ENCODE measurements at regions not wholly inside any gene's neighbourhood (a gene's known extent, or its start where the extent isn't known, plus 50 kb on each side); places are given as distances from the start of the nearest gene placed in this dataset.
"Not testable (repeated sequence)": the region's sequence is repeated elsewhere in the genome, so short reads cannot be mapped to it uniquely, and the experiment has no call there.

DNA sequence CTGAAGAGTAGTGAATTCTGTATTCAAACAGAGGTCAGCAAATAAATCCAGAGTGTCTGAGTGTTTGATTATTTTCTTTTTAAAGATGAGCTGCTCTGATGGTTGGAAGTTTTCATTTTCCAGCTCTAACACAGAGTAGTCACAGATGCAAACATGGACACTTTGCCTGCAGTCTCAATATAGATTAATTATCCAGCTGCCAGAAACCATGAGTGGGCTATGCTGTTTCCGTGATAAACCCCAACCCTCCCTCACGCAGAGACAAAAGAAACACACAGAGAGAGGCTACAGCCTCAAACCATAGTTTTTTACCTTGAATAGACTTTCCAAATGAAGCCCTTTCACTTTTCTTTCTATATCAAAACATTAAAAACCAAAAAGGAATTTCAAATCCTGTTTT lies 884.7 kb downstream of the DIAPH3 start:
- no peak for DNase-seq (ENCODE audit: low read depth)

DNA sequence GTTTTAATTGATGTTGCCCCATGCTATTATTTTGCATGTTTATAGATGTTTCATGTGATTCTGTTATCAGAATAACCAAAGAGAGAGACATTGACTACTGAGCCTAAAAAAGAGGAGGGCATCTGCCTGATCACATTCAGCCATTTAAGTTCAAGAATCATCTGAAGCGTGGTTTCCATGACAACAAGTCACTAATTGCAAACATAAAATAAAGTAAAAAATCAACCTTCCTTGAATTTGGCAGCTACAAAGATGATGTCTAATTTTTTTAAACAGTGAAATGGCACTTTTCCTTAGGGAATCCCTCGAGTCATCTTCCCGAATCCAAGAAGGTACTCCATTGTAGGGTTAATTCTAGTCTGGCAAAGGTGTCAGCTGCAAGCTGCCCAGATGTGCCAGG lies 884.2 kb downstream of the DIAPH3 start:
- no peak for DNase-seq (ENCODE audit: low read depth)

DNA sequence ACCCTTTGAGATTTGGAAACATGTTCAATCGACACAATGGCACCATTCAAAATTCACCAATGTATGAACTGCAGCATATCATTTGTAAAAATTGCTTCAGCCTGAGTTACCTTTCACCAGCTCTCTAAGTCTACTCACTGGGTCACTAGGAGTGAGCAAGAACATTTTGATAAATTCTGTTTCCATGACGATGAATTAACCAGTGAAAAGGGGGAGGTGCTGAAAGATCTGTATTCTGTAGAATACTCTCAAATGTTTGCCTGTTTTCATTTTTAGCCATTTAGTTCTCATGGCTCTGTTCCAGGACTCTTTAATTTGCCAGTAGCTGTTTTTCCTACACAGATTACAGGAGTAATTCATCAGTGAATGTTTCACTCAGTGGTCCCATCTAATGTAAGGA lies 883.4 kb downstream of the DIAPH3 start:
- no peak for DNase-seq (ENCODE audit: low read depth)

DNA sequence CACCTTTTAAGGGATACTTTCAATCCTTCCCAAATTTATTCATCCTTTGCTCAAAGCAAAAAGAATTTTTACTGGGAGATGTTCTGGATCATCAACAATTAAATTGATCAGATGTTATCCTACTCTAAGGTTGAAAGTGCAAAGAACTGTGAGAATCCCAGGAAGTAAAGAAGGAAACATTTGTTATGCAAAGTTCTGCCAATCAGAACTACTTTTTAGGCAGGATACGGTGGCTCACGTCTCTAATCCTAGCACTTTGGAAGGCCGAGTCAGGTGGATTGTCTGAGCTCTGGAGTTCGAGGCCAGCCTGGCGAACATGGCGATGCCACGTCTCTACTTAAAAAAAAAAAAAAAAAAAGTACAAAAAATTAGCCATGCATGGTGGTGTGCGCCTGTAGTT lies 882.3 kb downstream of the DIAPH3 start:
- DNase-seq (ENCODE audit: low read depth), result no peak

DNA sequence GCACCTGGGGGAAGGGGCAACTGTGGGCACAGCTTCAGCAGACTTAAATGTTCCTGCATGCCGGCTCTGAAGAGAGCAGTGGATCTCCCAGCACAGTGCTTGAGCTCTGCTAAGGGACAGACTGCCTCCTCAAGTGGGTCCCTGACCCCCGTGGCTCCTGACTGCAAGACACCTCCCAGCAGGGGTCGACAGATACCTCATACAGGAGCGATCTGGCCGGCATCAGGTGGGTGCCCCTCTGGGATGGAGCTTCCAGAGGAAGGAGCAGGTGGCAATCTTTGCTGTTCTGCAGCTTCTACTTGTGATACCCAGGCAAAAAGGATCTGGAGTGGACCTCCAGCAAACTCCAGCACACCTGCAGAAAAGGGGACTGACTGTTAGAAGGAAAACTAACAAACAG lies 871.5 kb downstream of the DIAPH3 start:
- not testable (repeated sequence) for DNase-seq (ENCODE audit: low read depth)

DNA sequence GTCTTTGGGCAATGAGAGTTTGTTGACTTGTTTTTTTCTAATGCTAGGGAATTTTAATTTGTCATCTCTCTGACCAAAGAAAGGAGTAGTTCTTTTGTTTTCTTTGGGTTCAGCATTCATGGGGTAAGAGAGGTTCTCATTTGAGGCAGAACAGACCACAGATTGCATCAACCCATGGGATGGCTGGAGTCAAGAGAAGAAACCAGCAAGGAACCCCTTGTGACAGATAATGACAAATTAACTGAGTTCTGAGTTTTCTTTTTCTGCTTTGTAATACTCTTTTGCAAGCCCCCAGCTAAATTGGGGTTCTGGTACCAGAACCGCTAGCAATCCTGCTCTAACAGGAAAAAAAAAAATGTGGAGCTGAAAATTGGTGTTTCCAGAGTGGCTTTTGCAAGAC lies 864.1 kb downstream of the DIAPH3 start:
- no peak for DNase-seq (ENCODE audit: low read depth)

DNA sequence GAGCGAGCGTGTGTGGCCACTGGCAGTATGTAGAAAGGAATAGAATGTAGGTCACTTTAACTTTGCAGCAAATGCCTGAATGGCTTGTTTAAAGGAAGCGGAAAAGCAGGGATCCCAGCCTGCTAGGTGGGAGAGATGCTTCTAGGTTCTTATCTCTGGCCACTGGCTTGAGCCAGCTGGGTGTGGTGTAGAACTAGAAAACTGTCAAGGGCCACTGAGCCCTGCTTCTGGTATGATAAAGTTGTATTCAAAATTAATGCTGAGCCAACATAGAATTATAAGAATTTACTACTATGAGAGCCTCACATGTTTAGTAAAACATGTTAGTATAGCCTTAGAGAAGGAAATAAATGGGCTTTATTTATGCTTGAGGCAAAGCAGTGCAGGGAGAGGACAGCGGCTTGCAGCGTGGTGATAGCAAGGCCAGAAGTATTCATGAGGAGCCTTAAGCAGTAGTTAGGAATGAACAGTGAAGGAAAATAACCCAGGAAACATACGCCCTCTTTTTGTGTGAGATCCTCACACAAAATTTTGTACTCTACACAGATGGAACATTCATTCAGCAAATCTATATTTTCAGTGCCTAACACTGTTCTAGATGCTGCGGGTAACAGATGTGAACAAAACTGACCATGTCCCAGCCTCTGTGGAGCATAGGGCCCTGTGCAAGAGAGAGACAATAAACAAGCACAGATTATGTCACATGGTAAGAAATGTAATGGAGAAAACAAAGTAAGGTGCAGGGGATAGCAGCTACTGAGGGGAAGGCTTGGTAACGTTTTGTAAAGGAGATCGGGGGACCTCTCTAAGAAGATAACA lies 863.2 kb downstream of the DIAPH3 start:
- no peak for DNase-seq (ENCODE audit: low read depth)

DNA sequence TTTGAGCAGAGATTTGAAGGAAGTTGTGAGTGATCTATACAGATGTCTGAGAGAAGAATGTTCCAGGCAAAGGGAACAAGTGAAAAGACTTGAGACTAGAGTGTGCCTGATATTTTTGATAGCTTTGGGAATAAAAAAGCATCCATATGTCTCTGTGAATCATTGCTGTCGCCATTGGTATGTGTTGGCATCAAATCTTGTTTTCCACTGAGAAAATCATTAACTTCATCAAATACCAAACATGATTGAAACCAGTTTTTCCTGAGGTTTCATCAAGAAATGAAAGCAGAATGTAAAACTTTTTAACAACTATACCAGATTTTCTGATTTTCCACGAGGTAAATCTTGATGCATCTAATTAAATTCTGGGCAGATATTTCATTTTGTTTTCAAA lies 862.6 kb downstream of the DIAPH3 start:
- no peak for DNase-seq (ENCODE audit: low read depth)

DNA sequence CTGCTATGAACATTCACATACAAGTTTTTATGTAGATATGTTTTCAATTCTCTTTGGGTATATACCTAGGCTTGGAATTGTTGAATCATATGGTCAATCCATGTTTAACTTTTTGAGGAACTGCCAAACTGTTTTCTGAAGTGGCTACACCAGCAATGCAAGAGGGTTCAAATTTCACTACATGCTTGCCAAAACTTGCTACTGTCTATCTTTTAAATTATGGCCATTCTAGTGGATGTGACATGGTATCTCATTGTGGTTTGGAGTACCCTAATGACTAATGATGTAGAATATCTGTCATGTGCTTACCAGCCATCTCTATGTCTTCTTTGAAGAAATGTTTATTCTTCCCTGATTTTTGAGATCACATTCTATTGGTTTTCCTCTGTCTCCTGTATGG lies 860.3 kb downstream of the DIAPH3 start:
- peak; percentile 51 for DNase-seq (ENCODE audit: low read depth)

DNA sequence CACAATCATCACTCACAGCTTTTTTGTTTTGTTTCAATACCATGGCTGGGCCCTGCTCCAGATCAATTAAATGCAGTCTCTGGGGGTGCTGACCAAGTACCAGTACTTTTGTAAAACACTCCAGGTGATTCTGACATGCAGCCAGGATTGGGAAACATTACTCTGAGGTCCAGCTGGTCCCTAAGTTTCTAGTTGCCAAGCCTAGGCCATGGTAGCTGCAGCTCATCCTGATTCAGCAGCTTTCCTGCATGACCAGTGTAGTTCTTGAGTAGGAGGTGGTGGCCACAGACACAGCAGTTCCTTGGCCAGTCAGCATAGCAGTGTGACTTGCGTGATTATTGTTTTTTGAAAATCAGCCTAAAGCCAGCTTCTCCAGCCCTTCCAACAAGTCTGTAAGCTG lies 859.1 kb downstream of the DIAPH3 start:
- DNase-seq (ENCODE audit: low read depth), result no peak

DNA sequence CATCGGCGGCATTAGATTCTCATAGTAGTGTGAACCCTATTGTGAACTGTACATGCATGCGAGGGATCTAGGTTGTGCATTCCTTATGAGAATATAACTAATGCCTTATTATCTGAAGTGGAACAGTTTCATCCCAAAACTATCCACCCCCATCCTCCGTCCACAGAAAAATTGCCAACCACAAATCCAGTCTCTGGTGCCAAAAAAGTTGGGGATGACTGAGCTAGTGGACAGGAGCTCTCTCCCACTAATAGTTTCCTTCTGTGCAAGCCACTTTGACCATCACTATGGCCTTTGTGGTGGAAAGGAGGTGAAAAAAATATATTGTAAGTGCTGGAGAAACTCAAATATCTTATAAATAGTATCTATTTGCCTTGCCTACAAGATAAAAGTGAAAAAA lies 857.8 kb downstream of the DIAPH3 start:
- DNase-seq (ENCODE audit: low read depth), result no peak

DNA sequence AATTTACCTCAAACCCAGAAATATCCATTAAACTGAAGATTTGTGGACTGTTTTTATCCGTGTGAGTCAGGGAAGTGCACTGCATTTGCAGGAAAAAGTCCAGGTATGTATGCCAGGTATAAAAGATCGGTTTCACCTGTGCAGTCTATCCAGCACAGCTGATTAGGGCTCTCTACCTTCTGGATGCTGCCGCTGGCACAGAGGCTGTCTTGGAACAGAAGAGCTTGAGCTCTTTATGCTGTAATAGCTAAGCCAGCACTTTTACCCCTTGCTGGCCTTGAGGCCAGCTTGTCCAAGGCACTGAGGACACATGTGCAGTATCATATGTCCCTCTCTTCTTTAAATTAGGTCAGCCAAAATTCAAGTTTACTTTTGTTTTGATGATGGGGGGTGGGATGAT lies 851.0 kb downstream of the DIAPH3 start:
- no peak for DNase-seq (ENCODE audit: low read depth)

DNA sequence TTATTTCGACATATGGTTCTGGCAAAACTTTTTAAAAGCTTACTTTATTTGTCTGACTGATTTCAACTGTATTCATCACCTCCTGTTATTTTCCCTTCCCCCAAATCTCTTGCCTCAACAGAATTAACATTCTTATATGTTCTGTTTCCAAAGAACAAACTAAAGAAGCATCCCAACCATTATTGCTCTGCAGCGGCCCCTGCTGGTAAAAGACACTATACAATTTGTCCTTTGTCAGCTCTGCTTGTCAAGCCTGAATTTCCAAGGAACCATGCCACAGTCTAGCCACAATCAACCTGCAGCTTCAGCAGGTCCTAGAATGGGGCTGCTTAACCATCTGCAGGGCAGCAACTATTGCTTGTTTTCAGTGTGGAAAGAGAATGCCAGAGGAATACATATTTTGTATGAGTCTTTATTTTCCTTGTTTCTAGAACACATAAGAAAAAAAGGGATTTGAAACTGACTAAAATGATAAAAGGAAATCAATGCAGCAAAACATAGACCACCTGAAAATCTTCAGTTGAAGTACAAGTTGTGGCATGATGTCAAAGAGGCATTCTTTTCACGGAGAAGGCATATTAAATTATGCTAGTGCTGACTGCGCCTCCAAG lies 845.3 kb downstream of the DIAPH3 start:
- DNase-seq (ENCODE audit: low read depth), result peak; percentile 52

DNA sequence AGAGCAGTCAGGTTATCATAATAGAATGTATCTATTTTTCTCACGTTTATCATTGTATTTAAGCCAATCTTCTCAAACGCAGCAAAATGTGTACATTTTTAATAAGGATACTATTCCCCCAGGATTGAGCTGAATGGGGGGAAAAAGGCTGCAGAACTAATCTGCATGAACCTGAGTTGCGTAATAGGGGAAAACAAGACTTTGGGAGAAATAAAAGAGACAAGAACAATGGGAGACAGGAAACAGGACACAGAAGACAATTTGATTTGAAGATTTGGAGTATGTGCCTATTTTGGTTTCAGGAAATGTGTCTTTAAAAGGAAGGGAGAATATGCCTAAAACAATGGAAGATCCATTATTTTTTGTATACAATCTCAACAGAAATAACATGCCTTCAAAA lies 844.5 kb downstream of the DIAPH3 start:
- no peak for DNase-seq (ENCODE audit: low read depth)

DNA sequence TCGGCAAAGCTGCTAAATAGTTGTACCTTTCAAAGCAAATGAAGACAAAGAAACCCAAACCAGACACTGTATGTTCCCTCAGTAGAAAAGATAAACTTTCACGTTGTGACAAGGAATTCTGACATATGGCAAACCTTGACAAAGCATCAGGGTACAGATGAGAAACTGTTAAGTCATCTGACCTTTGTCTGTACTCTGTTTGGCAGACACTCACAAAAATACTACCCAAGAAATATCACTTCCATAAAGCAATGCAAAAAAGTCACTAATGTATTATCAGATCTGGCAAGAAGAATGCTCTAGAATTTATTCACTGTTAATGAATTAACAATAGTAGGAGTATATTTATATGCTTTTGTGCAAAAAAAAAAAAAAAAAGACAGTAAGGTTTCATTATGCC lies 843.7 kb downstream of the DIAPH3 start:
- no peak for DNase-seq (ENCODE audit: low read depth)

DNA sequence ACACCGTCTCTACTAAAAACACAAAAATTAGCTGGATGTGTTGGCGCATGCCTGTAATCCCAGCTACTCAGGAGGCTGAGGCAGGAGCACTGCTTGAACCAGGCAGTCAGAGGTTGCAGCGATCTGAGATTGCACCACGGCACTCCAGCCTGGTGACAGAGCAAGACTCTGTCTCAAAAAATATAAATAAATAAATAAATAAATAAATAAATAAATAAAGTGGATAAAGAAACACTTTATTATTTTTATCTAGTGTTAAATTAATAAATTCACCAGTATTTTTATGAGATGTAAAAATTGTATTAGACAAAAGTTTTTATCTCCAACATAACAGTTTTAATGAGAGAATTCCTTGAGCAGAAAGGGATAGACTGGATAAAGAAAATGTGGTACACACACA lies 839.3 kb downstream of the DIAPH3 start:
- not testable (repeated sequence) for DNase-seq (ENCODE audit: low read depth)

DNA sequence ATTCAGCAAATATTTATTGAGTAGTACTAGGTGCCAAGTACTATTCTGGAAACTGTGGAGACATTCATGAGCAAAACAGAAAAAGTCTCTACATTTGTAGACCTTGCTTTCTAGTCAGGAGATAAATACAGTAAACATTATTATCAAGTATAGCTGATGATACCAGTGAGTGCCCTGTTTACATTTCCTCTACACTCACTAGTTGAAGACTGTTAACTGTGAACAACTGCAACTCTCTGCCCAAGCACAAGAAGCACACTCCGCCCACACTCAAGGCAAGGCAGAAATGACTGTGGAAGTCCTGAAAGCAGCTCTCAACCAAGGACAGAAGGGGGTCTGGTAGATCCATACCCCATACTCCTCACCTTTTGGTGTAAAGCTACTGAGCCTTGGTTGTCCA lies 837.0 kb downstream of the DIAPH3 start:
- DNase-seq (ENCODE audit: low read depth), result no peak

DNA sequence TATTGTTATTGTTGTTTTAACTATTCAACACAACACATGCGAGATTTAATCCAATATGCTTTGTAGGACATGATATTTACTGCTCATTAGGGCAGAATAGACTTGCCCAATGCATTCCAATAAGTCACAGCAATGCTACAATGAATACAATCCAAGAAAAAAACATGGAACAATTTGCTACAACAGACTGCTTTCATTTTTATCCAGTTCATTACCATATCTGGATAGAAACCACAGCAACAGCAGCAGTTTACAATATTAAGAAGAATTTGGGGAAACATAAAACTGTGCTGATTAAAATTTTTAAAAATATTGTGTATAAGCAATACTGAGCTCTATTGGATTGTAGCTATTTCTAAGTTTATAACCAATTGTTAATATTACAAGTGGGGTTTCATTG lies 833.0 kb downstream of the DIAPH3 start:
- no peak for DNase-seq (ENCODE audit: low read depth)

DNA sequence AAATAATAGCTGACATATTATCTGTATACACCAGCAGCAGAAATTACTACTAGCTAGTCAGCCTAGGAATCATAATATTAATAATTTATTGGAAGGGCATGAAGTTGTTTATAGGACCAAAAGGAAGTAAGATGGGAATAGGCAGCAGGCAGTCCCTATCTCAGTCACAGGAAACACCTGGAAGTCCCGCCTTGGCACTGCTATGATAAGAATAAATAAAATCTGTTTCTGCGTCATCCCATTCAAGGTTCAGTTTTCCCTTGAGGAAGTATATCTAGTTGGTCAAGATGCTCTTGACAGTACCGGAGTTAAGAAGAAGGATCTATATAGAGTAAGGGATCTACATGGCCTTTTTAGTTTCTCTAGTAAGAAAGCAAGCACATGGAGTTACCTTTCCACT lies 830.8 kb downstream of the DIAPH3 start:
- no peak for DNase-seq (ENCODE audit: low read depth)

DNA sequence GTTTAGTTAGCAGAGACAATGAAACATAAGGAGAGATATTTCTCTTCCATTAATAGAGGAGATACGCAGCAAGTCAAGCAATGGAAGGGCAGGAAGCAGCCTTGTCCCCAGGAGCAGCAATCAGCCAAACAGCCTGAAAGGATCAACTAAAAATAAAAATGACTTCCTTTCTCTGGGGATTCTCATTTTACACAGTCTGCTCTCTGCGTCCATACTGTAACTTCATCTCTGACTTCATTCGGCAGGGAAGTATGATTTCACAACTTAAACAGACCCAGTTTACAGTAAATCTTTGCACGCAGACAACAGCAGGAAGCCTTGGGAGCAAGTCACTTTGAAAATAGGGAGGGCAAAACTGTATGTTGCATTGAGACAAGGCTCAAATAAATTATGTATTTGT lies 826.7 kb downstream of the DIAPH3 start:
- DNase-seq (ENCODE audit: low read depth), result no peak

DNA sequence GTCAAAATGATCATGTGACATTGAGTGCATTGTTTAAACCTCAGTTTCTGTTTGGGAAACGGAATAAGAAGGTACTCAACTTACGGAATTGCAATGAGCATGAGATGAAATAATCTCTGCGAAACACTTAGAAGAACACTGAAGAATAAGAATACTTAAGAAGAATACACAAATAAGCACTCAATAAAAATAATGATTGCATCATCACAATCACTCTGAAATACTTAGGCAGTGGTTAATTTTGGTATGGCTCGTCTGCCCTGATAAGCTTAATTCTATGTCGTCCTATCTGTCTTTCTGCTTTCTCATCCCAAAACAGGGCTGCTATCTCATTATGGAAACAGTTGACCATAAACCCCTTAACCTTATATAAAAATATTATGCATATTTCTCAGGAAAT lies 823.6 kb downstream of the DIAPH3 start:
- no peak for DNase-seq (ENCODE audit: low read depth)

DNA sequence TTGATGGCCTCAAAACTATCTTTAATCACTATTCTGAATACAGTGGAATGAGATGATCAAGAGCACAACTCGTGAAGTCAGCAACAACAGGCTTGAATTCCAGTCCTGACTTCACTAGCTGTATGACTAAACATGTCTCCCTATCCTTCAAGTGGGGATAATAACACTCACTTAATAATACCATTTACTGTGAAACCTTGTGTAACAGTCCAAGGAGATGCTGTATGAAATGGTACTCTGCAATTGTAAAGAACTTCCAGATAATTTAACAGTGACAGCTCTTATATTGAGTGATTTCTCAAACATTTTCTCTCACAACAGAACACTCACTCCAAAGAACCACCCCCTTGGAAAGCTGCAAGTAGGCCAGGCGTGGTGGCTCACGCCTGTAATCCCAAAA lies 823.1 kb downstream of the DIAPH3 start:
- no peak for DNase-seq (ENCODE audit: low read depth)

DNA sequence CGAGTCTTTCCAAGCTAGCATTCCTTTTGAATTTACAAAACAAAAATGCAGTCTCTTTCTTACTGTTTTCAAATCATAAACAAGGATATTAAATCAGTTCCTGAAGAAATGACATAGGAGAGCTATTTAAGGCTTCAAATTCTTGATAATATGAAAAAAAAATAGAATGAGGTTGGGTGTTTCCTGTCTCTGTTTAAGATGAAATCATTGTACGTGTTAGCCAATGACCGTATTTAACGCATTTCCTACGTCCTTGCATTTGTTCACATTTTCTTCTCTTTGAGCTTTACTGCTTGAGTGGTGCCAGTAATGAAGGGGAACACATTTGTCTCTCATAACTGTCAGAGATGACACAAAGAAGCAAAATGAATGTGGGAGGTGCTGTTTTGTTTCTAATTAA lies 821.3 kb downstream of the DIAPH3 start:
- no peak for DNase-seq (ENCODE audit: low read depth)
